KBM-7 (cell line): ENCODE measurements at regions not wholly inside any gene's neighbourhood (a gene's known extent, or its start where the extent isn't known, plus 50 kb on each side); places are given as distances from the start of the nearest gene placed in this dataset.

Experiments used
- DNase-seq: peaks from one replicate; pipeline ENCODE4 v3.0.0-alpha.2; 2015
- in situ Hi-C: fragments of 300-500 bp; cut with MboI; formaldehyde crosslinking; loops from 2 replicates; pipeline ENCODE4 v1.14.3; 2020; ENCODE audit warnings: low sequenced_read_pairs, low pct_unique_long_range_greater_than_20kb, mixed read lengths

- in situ Hi-C loops: no loop called here
- DNase-seq: no peak
These were observed 193.5 kb upstream of the FAT1 start for GRCh38 chr4:186917136-186917535.

GRCh38 chr4:186918466-186918865, 194.8 kb upstream of the FAT1 start:
- no peak for DNase-seq
- in situ Hi-C loops: no loop called here

DNA sequence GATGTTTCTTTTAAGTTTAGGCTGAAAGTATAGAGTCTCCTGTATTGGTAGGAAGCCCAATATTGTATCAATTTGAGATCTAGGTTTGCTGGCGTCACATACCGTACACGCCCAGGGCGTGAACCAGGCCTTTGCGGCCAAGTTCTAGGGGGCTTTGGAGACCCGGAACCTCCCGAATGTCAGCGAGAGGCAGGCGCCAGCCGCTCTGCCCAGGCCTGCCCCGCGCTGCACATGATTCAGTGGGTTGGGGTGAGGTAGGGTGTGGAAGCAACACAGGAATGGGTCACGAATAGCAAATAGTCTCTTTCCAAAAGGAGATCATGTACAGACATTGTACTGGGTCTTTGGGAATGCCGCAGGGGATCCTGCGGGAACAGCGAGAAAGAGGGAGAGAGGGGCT, 195.7 kb upstream of the FAT1 start:
- DNase-seq: no peak
- in situ Hi-C loops: no loop called here

GRCh38 chr4:186920483-186920882, 196.8 kb upstream of the FAT1 start:
- DNase-seq: no peak
- in situ Hi-C loops: no loop called here

- in situ Hi-C loops: no loop called here
- DNase-seq: no peak
These were observed 197.3 kb upstream of the FAT1 start for GRCh38 chr4:186920992-186921391.

GRCh38 chr4:186924723-186925122, 201.1 kb upstream of the FAT1 start:
- DNase-seq: no peak
- in situ Hi-C loops: no loop called here

DNA sequence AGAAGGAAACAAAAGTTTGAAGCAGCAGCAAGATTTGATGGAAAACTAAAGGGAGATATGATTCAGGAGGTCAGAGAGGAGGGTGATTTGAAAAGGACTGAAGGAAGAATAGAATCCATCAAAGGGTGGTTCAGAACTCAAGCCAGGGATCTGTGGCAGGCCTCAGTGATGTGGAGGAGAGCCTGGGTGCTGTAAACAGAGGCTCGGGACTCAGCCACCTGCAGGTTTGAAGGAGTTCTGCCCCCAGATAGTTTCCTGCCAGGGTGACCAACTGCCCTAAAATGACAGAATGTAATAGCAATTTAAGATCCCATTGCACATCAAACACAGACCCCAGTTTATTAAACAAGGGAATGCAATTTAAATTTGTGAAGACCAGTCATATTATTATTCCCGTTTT, 204.0 kb upstream of the FAT1 start:
- in situ Hi-C loops: no loop called here
- no peak for DNase-seq

DNA sequence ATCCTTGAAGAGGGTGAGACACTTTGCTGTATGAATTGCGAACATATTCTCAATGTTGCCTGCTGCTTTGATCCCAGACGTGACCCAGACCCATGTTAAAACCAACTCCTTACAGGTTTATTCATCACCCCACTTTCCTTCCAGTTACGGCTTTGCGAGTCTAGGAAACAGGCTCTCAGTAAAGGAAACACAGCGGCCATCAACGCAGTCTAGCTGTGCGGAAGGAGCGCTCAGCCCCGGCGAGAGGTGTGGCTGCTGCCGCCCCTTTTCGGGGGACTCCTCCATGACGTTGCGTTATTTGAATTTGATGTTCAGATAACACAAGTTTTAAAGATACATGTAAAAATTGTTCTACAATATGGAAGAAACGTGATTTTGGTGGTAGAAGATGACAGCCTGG, 206.4 kb upstream of the FAT1 start:
- in situ Hi-C loops: no loop called here
- DNase-seq: no peak

- DNase-seq: no peak
- in situ Hi-C loops: no loop called here
These were observed 207.9 kb upstream of the FAT1 start for GRCh38 chr4:186931519-186931918.

DNA sequence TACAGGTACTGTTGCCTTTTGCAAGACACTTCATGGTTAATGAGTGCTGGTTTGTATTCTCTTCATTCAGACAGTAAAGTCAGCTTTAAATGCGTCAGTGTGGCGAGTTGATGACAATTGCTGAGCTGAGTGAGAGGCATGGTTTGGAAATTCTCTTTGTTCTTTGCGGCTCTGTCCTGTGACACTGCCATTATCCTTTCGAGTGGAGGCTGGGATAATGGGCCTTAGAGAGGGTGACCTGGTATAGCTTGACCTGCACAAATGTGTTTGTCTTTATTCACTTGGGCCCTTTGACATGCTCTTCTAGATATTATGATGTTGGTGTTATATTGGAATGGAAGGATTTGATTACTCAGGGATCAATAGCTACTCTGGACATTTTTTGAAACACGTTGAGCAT, 208.5 kb upstream of the FAT1 start:
- no peak for DNase-seq
- in situ Hi-C loops: no loop called here

GRCh38 chr4:186932631-186933187, 209.1 kb upstream of the FAT1 start:
- DNase-seq: peak; percentile 58
- in situ Hi-C loops: no loop called here

DNA sequence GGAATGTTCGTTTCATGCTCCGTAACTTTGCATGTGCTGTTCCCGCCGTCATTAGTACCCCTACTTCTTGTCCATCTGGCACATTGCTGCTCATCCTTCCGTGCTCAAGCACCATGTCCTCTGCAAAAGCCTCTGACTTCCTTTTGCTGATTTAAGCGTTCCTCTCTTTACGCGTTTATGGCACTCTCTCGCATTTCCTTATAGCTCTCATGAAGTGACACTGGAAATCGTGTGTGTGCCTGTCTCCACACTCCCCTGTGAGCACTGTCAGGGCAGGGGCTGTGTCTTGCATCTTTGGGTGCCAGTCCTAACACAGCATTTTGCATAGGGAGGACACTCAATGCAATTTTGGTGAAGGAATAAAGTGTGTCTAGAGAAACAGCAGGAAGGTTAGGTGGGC, 210.6 kb upstream of the FAT1 start:
- DNase-seq: no peak
- in situ Hi-C loops: no loop called here

GRCh38 chr4:186934841-186935443, 211.3 kb upstream of the FAT1 start:
- in situ Hi-C loops: no loop called here
- no peak for DNase-seq

- no peak for DNase-seq
- in situ Hi-C loops: no loop called here
These were observed 212.2 kb upstream of the FAT1 start for GRCh38 chr4:186935901-186936300.

GRCh38 chr4:186936496-186937375, 213.1 kb upstream of the FAT1 start:
- DNase-seq: no peak
- in situ Hi-C loops: no loop called here

DNA sequence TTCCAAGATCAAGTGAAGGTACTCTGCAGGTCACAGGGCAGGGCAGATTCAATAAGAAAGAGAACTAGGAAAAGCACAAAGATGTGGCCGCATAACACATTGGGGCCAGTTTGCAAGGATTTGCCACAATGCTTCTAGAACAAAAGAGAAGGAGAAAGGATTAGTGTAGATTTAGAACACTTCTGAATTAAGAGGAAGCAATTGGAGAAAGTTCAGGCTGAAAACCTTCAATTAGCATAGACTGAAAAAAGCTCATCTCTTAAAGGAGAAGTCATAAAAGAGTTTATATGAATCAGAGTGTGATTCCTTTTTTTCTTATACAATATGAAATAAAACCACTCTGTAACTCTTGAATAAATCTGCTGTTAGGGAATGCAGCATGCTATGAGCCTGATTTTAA, 215.6 kb upstream of the FAT1 start:
- in situ Hi-C loops: no loop called here

DNA sequence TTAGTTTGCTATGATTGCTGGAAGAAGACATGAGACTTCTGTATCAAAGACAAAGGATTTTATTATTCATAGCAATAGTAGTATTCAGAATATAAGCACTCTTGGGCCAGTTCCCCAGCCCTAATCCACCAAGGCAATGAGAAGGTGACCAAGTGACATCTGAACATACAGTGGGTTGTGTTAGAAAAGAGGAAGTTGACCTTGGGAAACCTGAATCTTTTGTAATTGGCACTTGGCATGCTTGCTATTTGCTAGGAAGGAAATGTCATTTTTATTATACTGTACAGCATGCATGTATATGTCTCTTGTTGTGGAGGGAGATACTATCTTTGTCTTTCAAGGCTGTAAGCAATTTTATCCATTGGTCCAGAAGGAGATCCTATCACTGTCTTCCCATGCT, 216.1 kb upstream of the FAT1 start:
- peak; percentile 93 for DNase-seq
- in situ Hi-C loops: no loop called here

More for the DNA sequence above, 215.6 kb upstream of the FAT1 start:
- peak; percentile 55 for DNase-seq

DNA sequence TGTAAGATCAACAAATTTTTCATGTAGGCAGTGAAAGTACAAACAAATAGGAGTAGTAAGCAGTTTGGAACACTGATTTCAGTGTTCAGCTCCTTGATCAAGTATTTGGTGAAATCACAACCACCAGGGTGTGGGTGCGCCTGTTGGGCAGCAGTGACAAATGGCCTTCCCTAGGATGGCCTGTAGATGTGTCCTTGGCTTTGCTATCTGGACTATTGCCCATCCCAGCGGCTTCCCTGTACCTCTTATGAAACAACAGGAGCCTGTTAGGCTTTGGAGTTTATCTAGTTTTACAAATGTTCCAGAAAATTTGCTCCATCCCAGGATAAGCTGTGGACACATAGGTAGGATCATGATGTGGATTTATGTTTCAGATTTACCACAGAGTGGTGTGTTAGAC, 216.8 kb upstream of the FAT1 start:
- in situ Hi-C loops: no loop called here
- no peak for DNase-seq

DNA sequence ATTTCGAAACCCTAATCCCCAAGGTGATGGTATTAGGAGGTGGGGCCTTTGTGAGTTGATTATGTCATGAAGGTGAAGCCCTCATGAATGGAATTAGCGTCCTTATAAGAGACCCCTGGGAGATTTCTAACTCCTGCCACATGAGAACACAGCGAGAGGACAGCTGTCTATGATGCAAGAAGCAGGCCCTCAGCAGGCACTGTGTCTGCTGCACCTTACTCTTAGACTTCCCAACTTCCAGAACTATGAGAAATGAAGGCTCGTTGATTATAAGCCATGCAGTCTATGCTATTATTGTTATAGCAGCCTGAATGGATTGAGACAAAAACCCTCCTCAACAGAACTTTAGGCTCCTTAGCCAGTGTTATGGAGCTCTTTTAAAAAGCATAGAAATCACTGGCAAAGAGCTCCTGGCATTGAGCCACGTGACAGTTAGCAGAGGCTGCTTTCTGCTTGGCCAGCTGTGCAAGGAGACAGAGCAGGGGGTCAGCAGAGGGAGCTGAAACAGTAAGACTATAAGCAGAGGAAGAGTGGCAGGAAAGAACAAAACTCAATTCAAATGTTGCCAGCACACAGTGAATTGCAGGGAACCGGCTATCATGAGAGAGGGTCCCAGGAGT, 219.2 kb upstream of the FAT1 start:
- DNase-seq: peak; percentile 35
- in situ Hi-C loops: no loop called here

DNA sequence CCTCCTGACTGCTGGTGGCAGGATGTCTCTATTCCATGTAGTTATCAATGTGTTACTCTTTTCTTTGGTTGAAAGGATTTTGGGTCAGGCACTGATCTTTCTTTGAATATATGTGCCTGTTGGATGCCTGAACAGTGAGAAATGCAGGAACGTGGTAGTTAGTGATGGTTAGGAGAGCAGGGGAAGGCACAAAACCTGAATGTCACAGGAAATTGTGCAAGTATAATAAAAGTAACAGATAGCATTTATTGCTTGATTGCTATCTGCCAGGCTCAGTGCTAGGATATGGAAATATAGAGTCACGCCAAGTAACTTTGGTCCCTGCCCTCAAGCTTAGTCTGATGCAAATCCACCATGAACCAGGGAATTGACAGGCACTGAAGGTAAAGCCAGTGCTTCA, 219.8 kb upstream of the FAT1 start:
- DNase-seq: peak; percentile 45
- in situ Hi-C loops: no loop called here
